AG09309 (cell line): ENCODE measurements at regions not wholly inside any gene's neighbourhood (a gene's known extent, or its start where the extent isn't known, plus 50 kb on each side); places are given as distances from the start of the nearest gene placed in this dataset.

Experiments
- DNase-seq: peaks from one replicate; pipeline ENCODE4 v3.0.0-alpha.2; 2010; ENCODE audit warnings: low read depth
- H3K4me3 ChIP-seq: 2 replicates; pipeline ENCODE4 v1.5.1; 2011; ENCODE audit warnings: mild to moderate bottlenecking, low read depth, low read length, moderate library complexity; ENCODE audit not compliant: control insufficient read depth
- CTCF ChIP-seq: IDR thresholded peaks from 2 replicates; pipeline ENCODE4 v1.5.1; 2011; ENCODE audit warnings: mild to moderate bottlenecking, low read depth, low read length, inconsistent platforms; ENCODE audit not compliant: insufficient read depth, control insufficient read depth; ENCODE audit errors: missing control alignments

- TF ChIP-seq CTCF, result no peak
- DNase-seq, result no peak
- H3K4me3 ChIP-seq, result no peak overlapping the region
Measured at GRCh38 chr2:104047516-104047915, 806.4 kb upstream of the POU3F3 start.

- TF ChIP-seq CTCF, result no peak
- H3K4me3 ChIP-seq, result no peak overlapping the region
- no peak for DNase-seq
Measured at GRCh38 chr2:104049438-104049837, 804.5 kb upstream of the POU3F3 start.

- DNase-seq, result no peak
- H3K4me3 ChIP-seq, result no peak overlapping the region
- TF ChIP-seq CTCF, result no peak
Measured at GRCh38 chr2:104049981-104050380, 803.9 kb upstream of the POU3F3 start.

- no peak overlapping the region for H3K4me3 ChIP-seq
- no peak for TF ChIP-seq CTCF
- no peak for DNase-seq
Measured at GRCh38 chr2:104050656-104051242, 803.2 kb upstream of the POU3F3 start.

- TF ChIP-seq CTCF, result no peak
- DNase-seq, result no peak
- no peak overlapping the region for H3K4me3 ChIP-seq
Measured at GRCh38 chr2:104051766-104052165, 802.1 kb upstream of the POU3F3 start.

GRCh38 chr2:104052356-104052755 is 801.6 kb upstream of the POU3F3 start:
- TF ChIP-seq CTCF, result no peak
- H3K4me3 ChIP-seq, result no peak overlapping the region
- DNase-seq, result no peak

- no peak for TF ChIP-seq CTCF
- no peak overlapping the region for H3K4me3 ChIP-seq
- DNase-seq, result no peak
Measured at GRCh38 chr2:104056451-104056850, 797.5 kb upstream of the POU3F3 start.
